NCI-H1436 treated with DMSO at 0.1 percent for 48 hours (cell line): ENCODE measurements at regions not wholly inside any gene's neighbourhood (a gene's known extent, or its start where the extent isn't known, plus 50 kb on each side); places are given as distances from the start of the nearest gene placed in this dataset.
"Not testable (repeated sequence)": the region's sequence is repeated elsewhere in the genome, so short reads cannot be mapped to it uniquely, and the experiment has no call there.

Source experiments
- DNase-seq: peaks from one replicate; lab custom pipeline; 2025; lab: John Stamatoyannopoulos, UW

DNA sequence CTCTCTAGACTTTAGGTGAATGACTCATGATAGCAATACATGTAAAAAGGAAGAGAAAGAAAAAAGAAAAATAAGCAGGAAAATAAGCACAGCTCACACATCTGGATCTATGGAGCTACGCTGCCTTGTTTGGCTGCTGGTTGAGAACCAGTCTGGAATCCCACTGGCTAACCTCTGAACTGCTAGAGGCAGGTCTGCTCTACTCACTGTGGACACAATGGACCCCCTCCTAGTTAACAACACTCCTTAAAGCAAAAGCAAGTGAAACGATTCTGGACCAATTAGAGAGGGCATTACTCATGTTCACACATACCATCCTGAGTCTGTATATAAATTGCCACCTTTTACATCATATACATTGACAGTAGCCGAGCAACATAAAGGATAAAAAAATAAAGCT lies 383.2 kb upstream of the FLRT2 start:
- no peak for DNase-seq

DNA sequence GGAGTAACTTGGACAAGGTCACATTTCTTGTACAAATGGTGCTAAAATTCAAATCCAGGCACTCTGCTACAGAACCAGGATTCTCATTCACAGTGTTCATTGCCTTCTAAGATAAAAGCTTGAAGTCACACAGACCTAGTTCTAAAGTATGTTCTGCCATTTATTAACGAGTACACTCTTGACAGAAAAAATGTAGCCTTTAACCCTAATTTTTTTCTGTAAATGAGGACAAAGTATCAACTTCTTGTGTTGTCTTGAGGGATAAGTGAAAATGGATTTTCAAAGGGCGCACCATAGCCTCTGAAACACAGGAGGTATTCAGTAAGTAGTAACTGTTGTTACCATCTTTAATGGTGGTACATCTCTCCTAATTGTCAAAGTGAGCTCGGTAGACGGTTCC lies 379.8 kb upstream of the FLRT2 start:
- no peak for DNase-seq

DNA sequence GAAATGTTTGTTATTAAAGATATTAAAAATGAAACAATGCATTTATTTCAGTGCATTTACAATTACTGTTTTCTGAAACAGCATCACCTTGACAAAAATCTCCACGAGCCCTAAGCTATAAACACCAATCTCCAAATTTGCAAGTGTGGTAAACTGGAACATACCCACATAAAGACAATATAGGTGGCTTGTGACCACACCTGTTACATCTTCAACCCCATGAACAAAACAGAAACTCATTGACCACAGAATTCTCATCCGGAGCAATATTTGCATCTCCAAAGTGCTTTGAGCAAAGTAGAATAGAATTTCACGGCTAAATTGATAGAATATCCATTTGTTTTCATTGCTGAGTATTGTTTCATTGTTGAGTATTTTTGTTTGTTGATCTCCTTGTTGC lies 375.2 kb upstream of the FLRT2 start:
- no peak for DNase-seq

DNA sequence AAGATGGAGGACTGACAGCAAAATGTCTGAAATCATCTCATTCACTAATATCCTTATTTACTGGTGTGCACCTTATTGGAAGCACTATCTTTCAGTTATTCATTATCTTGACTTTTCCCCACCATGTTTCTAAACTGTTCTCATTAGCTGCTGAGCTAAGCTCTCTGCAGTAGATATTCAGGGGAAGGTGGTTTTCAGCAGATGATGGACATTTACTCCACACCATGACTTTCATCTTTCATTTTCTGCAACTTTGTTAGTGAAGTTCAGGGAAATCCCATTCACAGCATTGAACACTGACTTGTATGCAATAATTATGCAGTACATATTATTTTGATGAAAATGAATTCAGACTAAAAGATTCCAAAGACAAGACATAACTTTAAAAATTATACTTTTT lies 373.6 kb upstream of the FLRT2 start:
- no peak for DNase-seq

DNA sequence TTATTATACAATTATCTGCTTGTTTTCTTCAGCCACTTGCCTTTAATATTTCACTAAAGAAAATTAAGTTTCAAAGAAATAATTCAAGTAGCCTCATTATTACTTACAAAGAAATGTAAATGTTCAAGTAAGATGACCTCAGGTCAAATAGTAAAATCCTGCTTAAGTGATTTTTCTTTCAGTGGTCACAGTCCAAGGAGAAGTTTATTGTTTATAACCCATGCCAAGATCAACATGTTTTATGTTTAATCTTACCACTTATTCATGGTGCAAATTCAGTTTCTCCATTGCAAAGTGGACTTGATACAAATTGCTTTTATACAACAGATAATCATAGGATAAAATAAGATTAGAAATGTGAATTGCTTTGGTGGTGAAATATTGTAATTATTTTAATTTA lies 370.2 kb upstream of the FLRT2 start:
- DNase-seq, result no peak

DNA sequence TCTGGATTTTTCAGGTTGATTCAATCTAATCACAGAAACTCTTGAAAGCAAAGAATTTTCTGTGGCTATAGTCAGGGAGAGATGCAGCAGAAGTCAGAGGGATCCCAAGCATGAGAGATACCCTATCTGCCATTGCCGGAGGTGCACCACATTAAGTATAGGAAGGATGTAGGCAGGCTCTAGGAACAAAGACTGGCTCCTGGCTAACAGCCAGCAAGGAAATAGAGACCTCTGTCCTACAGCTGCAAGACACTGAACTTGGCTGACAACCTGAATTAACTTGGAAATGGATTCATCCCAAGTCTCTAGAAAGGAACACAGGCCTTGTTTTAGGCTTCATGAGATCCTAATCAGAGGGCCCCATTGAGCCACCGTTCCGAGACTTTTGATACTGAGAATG lies 364.9 kb upstream of the FLRT2 start:
- no peak for DNase-seq

DNA sequence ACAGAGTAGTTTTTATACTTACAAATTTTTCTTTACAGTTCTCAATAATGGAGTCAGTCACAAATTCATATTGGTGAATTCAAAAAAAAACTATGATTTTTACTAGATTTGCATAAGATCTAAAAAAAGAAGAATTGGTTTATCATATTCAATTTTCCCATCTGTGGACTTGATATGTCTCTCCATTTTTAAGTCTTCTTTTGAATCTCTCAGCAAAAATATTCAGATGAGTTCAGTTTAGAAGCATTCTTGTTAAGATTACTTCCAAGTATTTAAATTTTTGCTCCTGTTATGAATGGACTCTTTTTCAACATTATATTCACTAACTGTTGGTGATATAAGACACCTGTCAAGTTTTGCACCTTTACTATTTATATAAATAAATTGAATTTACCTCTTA lies 360.6 kb upstream of the FLRT2 start:
- DNase-seq, result no peak

DNA sequence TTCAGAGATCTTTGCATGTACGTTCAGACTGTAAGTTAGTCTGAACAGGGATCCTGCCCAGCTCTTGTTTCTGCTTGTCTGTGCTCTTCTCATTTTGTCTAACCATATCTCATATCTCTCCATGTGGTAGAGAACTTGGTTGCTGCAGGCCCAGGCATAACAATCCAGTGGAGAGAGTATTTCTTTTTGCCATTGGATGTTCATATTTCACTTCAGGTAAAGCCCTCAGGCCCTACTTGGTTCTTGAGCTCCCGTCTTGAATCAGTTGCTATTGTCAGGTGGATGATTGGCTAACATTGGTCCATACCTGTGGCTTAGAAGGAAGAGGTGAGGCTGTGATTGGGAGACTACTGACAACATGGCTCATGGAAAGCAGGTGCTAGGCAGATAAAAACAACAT lies 357.7 kb upstream of the FLRT2 start:
- no peak for DNase-seq

DNA sequence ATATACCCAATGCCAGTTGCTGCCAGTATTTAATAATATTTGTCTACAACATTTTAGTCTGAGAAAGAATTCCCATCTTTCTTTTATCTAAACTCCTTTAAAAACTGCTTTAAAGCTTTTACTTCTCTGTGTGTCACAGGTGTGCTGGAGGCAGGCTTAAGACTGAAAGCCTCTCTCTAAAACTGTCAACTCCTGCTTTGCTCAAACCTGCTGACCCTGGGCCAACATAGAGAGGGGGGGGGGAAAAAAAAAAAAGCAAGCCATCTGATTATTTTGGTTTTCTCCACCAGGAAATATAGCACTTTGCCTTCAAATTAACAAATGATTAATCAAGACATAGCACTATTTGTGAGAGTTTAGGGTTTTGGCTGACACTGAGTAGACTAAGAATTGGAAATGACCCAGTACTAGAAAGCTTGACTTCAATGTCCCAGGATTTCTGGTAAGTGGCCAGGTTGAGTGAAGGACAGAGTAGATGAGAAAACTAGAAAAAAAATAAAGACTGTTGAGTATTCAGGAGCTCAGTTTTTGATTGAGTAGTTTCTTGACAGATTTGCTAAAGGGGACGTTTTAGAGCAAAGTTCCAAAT lies 357.0 kb upstream of the FLRT2 start:
- DNase-seq, result no peak

DNA sequence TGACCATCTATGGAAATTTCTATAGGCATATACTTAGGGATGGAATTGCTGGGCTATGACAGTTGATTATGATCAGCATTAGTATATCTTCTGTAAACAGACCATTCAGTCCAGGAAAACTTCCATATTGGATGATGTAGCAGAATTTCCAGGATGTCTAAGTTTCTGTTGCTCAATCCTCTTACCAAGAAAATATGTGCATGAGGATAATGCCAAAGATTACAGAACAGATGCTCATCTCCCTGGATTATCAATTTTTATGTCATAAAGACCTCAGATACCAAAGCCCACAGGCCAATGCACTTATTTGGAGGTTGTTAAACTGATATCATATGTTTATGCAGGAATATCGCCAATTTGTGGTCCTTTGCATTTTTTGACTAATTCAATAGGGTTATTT lies 354.4 kb upstream of the FLRT2 start:
- DNase-seq, result no peak

DNA sequence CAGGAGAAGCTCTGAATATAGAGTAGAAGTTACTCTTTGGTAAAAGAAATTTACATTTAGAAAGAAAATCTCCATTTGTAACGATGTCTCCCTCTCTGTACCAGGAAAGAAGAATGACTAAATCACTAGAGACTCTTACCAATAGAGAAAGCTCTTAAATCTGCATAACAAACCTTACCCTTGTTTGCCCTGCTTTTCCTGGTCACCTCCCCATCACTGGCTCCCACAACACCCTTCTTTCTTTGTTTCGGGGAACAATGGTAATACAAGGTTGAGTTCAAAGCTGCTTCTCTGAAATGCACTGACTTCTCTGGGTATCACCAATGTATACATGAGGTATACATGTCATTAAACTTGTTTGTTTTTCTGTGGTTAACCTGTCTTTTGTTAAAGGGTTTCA lies 351.1 kb upstream of the FLRT2 start:
- DNase-seq, result no peak

DNA sequence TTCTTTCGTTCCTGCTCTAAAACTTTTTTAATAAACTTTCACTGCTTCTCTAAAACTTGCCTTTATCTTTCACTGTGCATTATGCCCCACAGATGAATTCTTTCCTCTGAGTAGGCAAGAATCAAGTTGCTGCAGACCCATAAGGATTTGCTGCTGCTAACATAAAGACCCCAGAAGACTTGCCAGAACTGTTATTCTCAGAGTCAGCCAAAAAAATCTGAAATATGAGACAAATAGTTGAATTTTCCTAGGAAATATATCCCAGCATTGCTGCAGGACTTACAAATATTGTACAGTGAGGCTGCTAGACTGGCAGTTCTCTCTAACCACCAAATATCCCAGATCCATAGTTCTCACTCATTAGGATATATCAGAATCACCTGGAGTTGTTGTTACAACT lies 349.1 kb upstream of the FLRT2 start:
- no peak for DNase-seq

DNA sequence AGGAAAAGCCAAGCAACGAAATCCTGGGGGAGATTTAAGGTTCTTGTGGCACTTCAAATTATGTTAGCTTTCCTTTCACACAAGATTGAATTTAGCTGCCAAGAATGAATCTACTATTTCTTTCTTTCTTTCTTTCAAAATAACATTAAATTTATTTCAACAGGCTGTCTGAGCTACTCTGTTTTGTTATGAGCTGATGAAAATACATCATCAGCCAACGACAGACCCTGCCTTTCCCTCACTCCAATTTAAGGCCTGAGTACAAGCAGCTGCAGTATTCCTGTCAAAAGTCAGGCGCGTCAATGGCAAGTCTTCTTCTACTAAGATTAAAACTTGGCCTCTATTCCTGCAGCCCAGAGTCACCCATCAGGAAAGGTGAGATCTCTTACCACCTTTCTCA lies 347.7 kb upstream of the FLRT2 start:
- no peak for DNase-seq

DNA sequence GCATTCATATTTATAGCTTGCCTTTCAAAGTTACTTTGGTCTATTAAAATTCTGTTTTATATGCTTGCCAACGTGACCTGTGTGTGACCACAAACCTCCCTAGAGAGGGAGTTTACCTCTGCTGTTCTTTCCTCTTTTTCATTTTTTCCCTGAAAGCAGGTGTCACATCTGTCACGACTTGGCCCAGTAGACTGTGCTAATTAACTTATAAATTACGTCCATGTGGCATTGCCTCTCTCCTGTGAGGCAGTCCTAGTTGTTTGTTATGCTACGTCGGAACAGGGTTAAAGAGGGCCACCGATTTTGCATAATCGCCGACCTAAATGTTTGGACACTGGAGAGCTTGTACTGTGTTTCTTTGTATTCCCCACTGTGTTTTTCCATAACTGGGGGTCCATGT lies 343.9 kb upstream of the FLRT2 start:
- no peak for DNase-seq

DNA sequence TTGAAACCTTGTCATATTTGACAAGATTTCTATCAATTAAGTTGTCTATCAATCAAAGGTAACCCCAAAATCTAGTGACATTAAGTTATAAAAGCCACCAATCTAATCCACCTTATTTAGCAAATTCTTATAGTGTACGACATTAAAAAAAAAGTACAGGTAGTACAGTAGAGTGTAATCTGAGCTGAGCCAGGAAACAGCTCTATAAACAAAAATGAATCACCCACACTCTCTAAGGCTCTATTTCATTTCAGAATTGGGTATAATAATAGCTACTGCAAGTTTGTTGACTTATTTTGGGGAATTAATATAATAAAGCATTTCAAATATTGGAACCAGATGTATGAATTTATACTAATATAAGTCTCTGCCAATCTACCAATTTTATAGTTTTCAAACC lies 342.4 kb upstream of the FLRT2 start:
- DNase-seq, result no peak

DNA sequence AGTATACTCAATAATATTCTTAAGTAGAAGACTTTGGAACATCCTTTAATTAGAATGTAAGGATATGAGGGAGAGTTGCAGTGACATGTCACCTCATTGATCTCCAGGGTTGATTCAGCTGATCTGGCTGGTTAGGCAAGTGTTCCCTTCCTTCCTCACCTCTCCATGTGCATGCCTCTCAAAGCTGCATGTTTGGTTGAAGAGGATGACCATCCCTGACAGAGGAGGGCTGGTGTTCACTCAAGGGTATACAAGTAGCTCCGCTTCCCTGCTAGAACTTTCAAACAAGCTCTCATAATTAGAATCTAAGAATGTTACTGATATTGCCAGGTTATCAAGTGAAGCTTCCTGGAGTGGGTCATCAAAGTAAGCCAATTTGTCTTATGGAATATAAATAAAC lies 341.1 kb upstream of the FLRT2 start:
- no peak for DNase-seq

DNA sequence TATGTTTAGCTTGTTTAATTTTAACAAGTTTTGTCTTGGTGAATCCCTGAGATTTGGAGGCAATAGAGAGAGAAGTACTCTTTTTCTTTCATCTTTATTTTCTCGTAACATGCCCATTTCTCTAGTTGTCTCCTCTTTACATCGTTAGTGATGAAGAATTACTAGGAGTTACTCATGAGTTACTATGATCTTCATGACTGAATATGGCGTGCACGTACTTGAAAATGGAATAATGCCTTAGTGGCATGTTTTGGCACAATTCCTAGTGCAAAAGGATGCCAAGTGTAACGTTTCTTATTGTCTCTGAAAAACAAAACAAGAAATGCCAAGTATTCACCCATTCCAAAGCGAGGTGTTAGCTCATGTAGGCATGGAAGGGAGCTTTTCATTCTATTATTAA lies 340.7 kb upstream of the FLRT2 start:
- not testable (repeated sequence) for DNase-seq

DNA sequence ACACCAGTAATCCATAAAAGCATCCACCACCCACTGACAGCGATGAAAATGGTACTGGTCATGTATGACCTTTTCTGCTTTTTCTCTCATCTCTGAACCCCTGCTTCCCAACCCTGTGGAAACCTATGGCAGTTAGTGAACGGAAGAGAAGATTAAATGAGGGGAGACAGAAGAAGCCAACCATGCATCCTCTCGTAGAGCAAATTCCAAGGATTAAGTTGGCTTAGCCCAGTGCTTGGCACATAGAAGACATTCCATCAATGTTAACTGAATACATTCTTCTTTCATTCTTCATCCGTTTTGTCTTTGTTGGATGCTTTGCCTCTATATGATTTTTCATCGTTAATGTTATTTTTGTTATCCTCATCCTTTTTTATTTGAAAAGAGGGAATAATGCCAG lies 339.7 kb upstream of the FLRT2 start:
- DNase-seq, result no peak

DNA sequence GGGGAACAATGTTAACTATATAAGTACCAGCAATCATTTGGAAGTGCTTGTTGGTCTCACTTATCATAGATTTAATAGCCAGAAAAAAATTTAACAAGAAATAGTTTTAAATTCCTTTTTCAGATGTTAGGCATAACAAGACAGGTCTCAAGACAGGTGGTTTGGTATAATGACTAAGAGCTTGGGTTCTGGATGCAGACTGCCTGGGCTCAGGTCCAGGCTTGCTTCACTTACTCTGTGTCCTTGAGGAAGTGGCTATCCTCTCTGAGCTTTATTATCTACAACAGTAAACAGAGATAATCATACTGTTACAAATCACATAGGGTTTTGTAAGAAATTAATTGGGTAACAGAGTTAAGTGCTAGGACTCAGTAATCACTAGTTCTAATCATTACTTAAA lies 338.0 kb upstream of the FLRT2 start:
- no peak for DNase-seq

DNA sequence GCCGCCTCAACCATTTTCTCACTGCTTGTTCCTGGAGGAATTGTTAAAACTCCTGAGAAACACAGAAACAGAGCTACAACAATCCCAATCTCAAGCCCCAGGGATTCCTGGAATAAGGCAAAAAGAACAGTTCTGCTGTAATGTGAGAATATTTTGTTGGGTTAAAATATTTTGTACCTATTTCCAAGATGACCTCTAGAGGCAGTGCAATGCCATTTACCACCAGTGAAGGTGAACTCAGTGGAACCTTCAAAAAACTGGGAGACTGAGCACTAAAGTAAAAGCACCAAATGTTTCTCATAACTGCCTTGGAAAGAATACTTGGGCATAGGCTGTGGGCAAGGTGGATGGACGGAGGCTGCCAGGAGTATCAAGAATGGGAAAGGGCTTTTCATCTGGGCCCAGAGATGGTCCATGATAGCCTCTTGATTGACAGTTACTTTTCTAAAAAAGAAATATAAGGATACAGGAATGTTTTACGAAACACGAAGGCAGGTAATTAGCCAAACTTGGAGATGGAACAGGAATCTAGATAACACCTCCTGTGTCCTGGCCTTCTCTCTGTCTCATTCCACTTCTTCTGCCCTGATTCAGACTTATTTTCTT lies 334.0 kb upstream of the FLRT2 start:
- no peak for DNase-seq

DNA sequence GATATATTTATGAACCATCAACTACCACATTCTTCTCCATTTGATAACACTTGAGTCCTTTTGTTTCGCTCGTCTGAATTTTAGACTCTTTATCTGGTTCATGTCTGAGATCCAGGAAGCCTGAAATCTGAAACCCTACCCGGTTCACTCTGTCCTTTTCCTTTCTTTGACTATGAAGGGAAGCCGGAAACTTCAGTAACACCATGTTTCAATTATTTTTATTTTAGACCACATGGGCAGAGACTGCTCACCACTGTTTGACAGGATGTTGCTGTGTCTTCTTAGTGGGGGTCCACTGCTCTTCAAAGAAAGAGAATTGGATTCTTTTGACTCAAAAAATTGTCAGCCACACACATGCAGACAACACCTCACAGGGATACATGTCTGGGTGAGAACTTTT lies 331.9 kb upstream of the FLRT2 start:
- DNase-seq, result no peak

DNA sequence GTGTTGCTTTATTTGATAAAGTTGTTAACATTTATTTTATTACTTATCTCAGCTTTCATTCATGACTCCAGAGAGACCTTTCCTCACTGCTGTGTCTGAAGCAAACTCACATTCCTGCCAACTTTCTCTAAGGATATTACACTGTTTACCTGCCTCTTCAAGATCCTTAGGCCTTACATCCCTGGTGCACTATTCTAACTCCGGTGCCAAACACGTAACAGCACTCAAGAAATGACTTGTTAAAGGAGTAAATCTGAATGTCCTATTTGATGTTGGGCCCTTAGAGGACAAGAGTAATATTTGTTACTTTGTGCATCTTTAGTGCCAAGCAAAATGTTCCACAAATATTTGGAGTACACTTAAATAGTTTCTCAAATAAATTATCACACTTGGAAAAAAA lies 324.1 kb upstream of the FLRT2 start:
- DNase-seq, result no peak

DNA sequence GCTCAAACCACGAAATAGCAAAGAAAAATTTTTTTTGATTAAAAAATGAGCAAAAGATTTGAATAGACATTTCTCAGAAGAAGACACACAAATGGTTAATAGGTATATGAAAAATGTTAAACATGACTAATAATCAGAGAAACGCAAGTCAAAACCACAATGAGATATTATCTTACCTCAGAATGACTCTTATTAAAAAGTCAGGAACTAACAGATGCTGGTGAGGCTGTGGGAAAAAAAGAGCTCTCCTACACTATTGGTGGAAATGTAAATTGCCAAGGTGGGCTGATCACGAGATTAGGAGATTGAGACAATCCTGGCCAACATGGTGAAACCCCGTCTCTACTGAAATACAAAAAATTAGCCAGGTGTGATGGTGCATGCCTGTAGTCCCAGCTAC lies 315.5 kb upstream of the FLRT2 start:
- DNase-seq, result no peak

DNA sequence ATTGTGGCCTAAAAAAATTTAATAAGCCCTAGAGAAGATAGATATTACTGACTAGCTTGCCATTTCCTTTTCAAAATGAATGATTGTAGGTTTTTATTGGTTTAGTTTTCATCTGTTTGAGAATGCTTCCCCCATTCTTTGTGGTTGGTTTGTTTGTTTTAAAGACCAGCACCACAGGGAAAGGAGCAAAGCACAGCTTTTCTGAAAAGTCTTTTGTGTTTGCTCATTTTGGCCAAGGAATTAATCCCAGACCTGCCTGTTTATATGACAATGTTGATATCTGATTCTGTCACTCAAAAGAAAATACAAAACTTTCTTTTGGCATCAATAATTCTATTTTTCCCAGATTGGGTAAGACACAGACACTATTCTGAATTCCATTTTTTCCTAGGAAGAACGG lies 312.5 kb upstream of the FLRT2 start:
- no peak for DNase-seq

DNA sequence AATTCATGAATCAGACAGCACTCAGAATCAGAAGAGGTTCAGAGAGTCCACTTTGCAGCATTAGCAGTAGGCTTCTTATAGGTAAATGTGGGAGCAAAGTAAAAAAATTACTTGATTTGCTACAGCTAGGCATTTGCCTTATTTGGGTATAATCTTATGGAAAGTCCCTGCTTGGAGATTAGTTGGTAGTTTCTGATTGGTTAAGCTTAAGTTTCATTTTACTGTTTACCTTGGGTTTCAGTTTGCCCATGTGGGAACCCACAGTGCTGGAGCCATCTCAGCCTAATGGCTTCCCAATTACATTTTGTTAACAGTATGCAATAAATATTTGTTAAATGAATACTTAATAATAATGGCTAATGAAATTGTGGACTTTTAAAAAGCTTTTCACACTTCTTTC lies 311.0 kb upstream of the FLRT2 start:
- no peak for DNase-seq
